HepG2 (cell line): ENCODE measurements at regions not wholly inside any gene's neighbourhood (a gene's known extent, or its start where the extent isn't known, plus 50 kb on each side); places are given as distances from the start of the nearest gene placed in this dataset.

Experiments
- ATAC-seq: fragments of 200-7000 bp; cut with Tn5 transposase; 3 replicates; pipeline ENCODE4 v1.9.1; 2020; ENCODE audit warnings: mild to moderate bottlenecking, moderate library complexity
- BruUV-seq: library from RNA; stranded (reverse); fragments of 400-500 nt; replicated peaks from 2 replicates; lab custom pipeline; 2021; lab: Mats Ljungman, UMichigan
- CTCF ChIA-PET: fragments of 300-600 bp; formaldehyde crosslinking; extraction: SDS; loops from one replicate; lab custom pipeline; 2021; ENCODE audit warnings: low total read pairs, inconsistent platforms, low intra/inter-chr PET ratio; lab: Yijun Ruan, JAX
- POLR2A ChIA-PET: fragments of 350-600 bp; sonication (Branson Sonifier 250); formaldehyde crosslinking; loops from one replicate; lab custom pipeline; 2020; ENCODE audit warnings: antibody characterized with exemption, inconsistent platforms; lab: Yijun Ruan, JAX
- DNase-seq: peaks from one replicate; pipeline ENCODE4 v3.0.0-alpha.2; 2015; ENCODE audit warnings: low spot score
- FAIRE-seq: peaks from 3 replicates; lab custom pipeline; 2011; peaks lifted over from hg19 to GRCh38; lab: Jason Lieb, UNC
- H2AFZ ChIP-seq: one replicate; pipeline ENCODE4 v1.6.1; 2011; ENCODE audit warnings: low read length, inconsistent platforms
- H3K27ac ChIP-seq: fragments of 300-600 bp; 3 replicates; pipeline ENCODE4 v1.8.0; 2011; ENCODE audit warnings: mixed run types, mild to moderate bottlenecking, mixed read lengths, low read length, inconsistent platforms; ENCODE audit not compliant: insufficient read depth; ENCODE audit errors: extremely low read length
- H3K27me3 ChIP-seq, 2 experiments: fragments of 200-600 bp in 1 of 2; 2 replicates in 1 of 2; 3 replicates in 1 of 2; pipeline versions ENCODE4 v1.6.0 to v1.8.0; 2011; ENCODE audit warnings: low read length in 2 of 2, mild to moderate bottlenecking in 2 of 2, moderate library complexity in 2 of 2, inconsistent platforms in 1 of 2; ENCODE audit not compliant: insufficient read depth in 2 of 2, control insufficient read depth in 1 of 2
- H3K36me3 ChIP-seq, 2 experiments: fragments of 200-600 bp in 1 of 2; replicated peaks in 1 of 2; 2 replicates in 1 of 2; 3 replicates in 1 of 2; pipeline versions ENCODE4 v1.5.1 to v1.8.0; 2011; ENCODE audit warnings: low read length in 2 of 2, inconsistent platforms in 1 of 2; ENCODE audit not compliant: insufficient read depth in 2 of 2, control insufficient read depth in 1 of 2
- H3K4me1 ChIP-seq: 2 replicates; pipeline ENCODE4 v1.5.1; 2012; ENCODE audit warnings: low read length, inconsistent platforms; ENCODE audit not compliant: insufficient read depth
- H3K4me2 ChIP-seq: 2 replicates; pipeline ENCODE4 v1.6.0; 2011; ENCODE audit warnings: low read depth, low read length, inconsistent platforms
- H3K4me3 ChIP-seq, 3 experiments: fragments of 200-600 bp in 1 of 3; sonication (generic), shearing (Covaris generic) in 1 of 3; replicated peaks in 1 of 3; 2 replicates each; pipeline ENCODE4 v1.5.1; 2011 to 2016; ENCODE audit warnings: low read length in 3 of 3, inconsistent platforms in 2 of 3, low read depth in 2 of 3, mild to moderate bottlenecking in 2 of 3, control low read depth in 1 of 3, mixed read lengths in 1 of 3; ENCODE audit not compliant: insufficient read depth in 1 of 3
- H3K79me2 ChIP-seq: one replicate; pipeline ENCODE4 v1.6.1; 2011; ENCODE audit warnings: low read length, inconsistent platforms; ENCODE audit not compliant: insufficient read depth
- H3K9ac ChIP-seq: 2 replicates; pipeline ENCODE4 v1.6.0; 2011; ENCODE audit warnings: mild to moderate bottlenecking, low read depth, low read length, inconsistent platforms; ENCODE audit not compliant: insufficient read depth
- H3K9me3 ChIP-seq: 2 replicates; pipeline ENCODE4 v1.5.1; 2012; ENCODE audit warnings: mild to moderate bottlenecking, low read length
- H4K20me1 ChIP-seq: 2 replicates; pipeline ENCODE4 v1.6.0; 2011; ENCODE audit warnings: inconsistent platforms, mild to moderate bottlenecking, low read length, moderate library complexity; ENCODE audit not compliant: insufficient read depth
- ATF1 ChIP-seq: IDR thresholded peaks from 2 replicates; pipeline ENCODE4 v1.6.1; 2016; ENCODE audit warnings: mild to moderate bottlenecking, control low read depth
- ATM ChIP-seq: fragments of 450-650 bp; IDR thresholded peaks from 2 replicates; pipeline ENCODE4 v1.7.1; 2017; ENCODE audit warnings: mild to moderate bottlenecking, borderline replicate concordance
- BORCS8-MEF2B ChIP-seq: sonication (generic); formaldehyde crosslinking; IDR thresholded peaks from 2 replicates; pipeline ENCODE4 v1.8.0; 2022; ENCODE audit warnings: mild to moderate bottlenecking, missing genetic modification reagents
- ONECUT2 ChIP-seq: sonication (generic); formaldehyde crosslinking; IDR thresholded peaks from 2 replicates; pipeline ENCODE4 v1.4.0; 2020; ENCODE audit warnings: missing genetic modification reagents
- PRDM10 ChIP-seq: sonication (generic); formaldehyde crosslinking; IDR thresholded peaks from 2 replicates; pipeline ENCODE4 v1.4.0; 2020; ENCODE audit warnings: low read depth, missing genetic modification reagents
- THAP9 ChIP-seq: sonication (generic); formaldehyde crosslinking; IDR thresholded peaks from 2 replicates; pipeline ENCODE4; 2020; ENCODE audit warnings: missing genetic modification reagents, mild to moderate bottlenecking, borderline replicate concordance
- ZBTB14 ChIP-seq: sonication (generic); formaldehyde crosslinking; IDR thresholded peaks from 2 replicates; pipeline ENCODE4 v1.4.0; 2020; ENCODE audit warnings: missing genetic modification reagents
- ZKSCAN5 ChIP-seq: sonication (generic); formaldehyde crosslinking; IDR thresholded peaks from 2 replicates; pipeline ENCODE4 v1.5.1; 2020; ENCODE audit warnings: mild to moderate bottlenecking, missing genetic modification reagents
- ZNF20 ChIP-seq: sonication (generic); formaldehyde crosslinking; IDR thresholded peaks from 2 replicates; pipeline ENCODE4 v1.4.0; 2020; ENCODE audit warnings: mild to moderate bottlenecking, moderate library complexity, missing genetic modification reagents
- ZNF263 ChIP-seq: sonication (generic); formaldehyde crosslinking; IDR thresholded peaks from 2 replicates; pipeline ENCODE4 v1.4.0; 2020; ENCODE audit warnings: missing genetic modification reagents
- ZNF280B ChIP-seq: sonication (generic); formaldehyde crosslinking; IDR thresholded peaks from 2 replicates; pipeline ENCODE4 v1.5.0; 2020; ENCODE audit warnings: missing genetic modification reagents, mild to moderate bottlenecking, borderline replicate concordance
- ZNF33A ChIP-seq: sonication (generic); formaldehyde crosslinking; IDR thresholded peaks from 2 replicates; pipeline ENCODE4 v1.5.1; 2020; ENCODE audit warnings: missing genetic modification reagents, mild to moderate bottlenecking, moderate library complexity, borderline replicate concordance
- ZNF569 ChIP-seq: sonication (generic); formaldehyde crosslinking; IDR thresholded peaks from 2 replicates; pipeline ENCODE4 v1.5.0; 2020; ENCODE audit warnings: mild to moderate bottlenecking, missing genetic modification reagents, moderate library complexity, borderline replicate concordance
- ZNF619 ChIP-seq: sonication (generic); formaldehyde crosslinking; IDR thresholded peaks from 2 replicates; pipeline ENCODE4 v1.4.0; 2020; ENCODE audit warnings: mild to moderate bottlenecking, missing genetic modification reagents
- ZNF678 ChIP-seq: sonication (generic); formaldehyde crosslinking; IDR thresholded peaks from 2 replicates; pipeline ENCODE4 v1.4.0; 2020; ENCODE audit warnings: mild to moderate bottlenecking, missing genetic modification reagents
- WGBS: methylation state at CpG from one replicate; pipeline ENCODE4 v1.1.6; 2017; ENCODE audit warnings: low lambda C conversion rate; 5-methylcytosine and 5-hydroxymethylcytosine counted together
- in situ Hi-C: cut with HindIII; loops from 2 replicates; pipeline ENCODE4 v1.10.0; 2017; ENCODE audit warnings: low pct_unique_long_range_greater_than_20kb; ENCODE audit not compliant: extremely low pct_ligation_motif_present
- intact Hi-C: fragments of 100-400 bp; cut with micrococcal nuclease; formaldehyde crosslinking; loops from one replicate; pipeline ENCODE4 v1.10.0; 2022; ENCODE audit not compliant: unreplicated experiment

GRCh38 chr5:50300878-50301277 lies 140.2 kb downstream of the EMB start:
- in situ Hi-C loops: no loop called here
- Histone ChIP-seq H3K27ac (no peak overlapping the region), H3K9me3 (peaks cover 53% of the 10 kb centered on the region), H2AFZ (no peak overlapping the region), H3K79me2 (no peaks in the 10 kb centered on the region), H3K4me3 (no peak overlapping the region), H4K20me1 (no peaks in the 10 kb centered on the region), H3K27me3 (no peaks in the 10 kb centered on the region), H3K9ac (no peak overlapping the region), H3K4me1 (no peaks in the 10 kb centered on the region), H3K36me3 (no peaks in the 10 kb centered on the region), H3K4me2 (no peak overlapping the region)
- no peak for DNase-seq
- 0% methylated on average over 1 of the region's 1 CpG for WGBS
- ChIA-PET CTCF (no interaction called here), POLR2A (no interaction called here)
- no TSS peak for BruUV-seq
- FAIRE-seq: no peak
- ATAC-seq: no peak
- intact Hi-C loops: no loop called here
- TF ChIP-seq ZNF263 (CRISPR knock-in tag) (no peak), ZNF33A (no peak), BORCS8-MEF2B (no peak), ZNF280B (CRISPR knock-in tag) (no peak), ATF1 (CRISPR knock-in tag) (no peak), ZNF569 (no peak), ZNF678 (CRISPR knock-in tag) (no peak), ZKSCAN5 (CRISPR knock-in tag) (no peak), ZNF619 (CRISPR knock-in tag) (no peak), ONECUT2 (CRISPR knock-in tag) (no peak), ZBTB14 (no peak), ZNF20 (CRISPR knock-in tag) (no peak), PRDM10 (CRISPR knock-in tag) (no peak), ATM (no peak), THAP9 (no peak)
